Fibroblast of lung (primary cell): ENCODE measurements at regions not wholly inside any gene's neighbourhood (a gene's known extent, or its start where the extent isn't known, plus 50 kb on each side); places are given as distances from the start of the nearest gene placed in this dataset.
A peak's percentile ranks its signal among the peaks of the same experiment; 100 is the strongest.

Source experiments
- DNase-seq, 2 donors: peaks; one replicate each; pipeline versions ENCODE4 v3.0.0 to v3.0.0-alpha.2; 2010; ENCODE audit warnings: low read depth in 2 of 2
- H2AFZ ChIP-seq: 2 replicates; pipeline ENCODE4 v1.5.1; 2012; ENCODE audit warnings: low read length, control low read depth, inconsistent platforms
- H3K27ac ChIP-seq: 2 replicates; pipeline ENCODE4 v1.5.1; 2011; ENCODE audit warnings: low read length, control low read depth; ENCODE audit not compliant: insufficient read depth
- H3K27me3 ChIP-seq: 2 replicates; pipeline ENCODE4 v1.5.1; 2011; ENCODE audit warnings: mild to moderate bottlenecking, low read length; ENCODE audit not compliant: control insufficient read depth, insufficient read depth
- H3K36me3 ChIP-seq: 2 replicates; pipeline ENCODE4 v1.5.1; 2011; ENCODE audit warnings: low read length; ENCODE audit not compliant: control insufficient read depth, insufficient read depth
- H3K4me1 ChIP-seq: 2 replicates; pipeline ENCODE4 v1.5.1; 2011; ENCODE audit warnings: low read length; ENCODE audit not compliant: control insufficient read depth, insufficient read depth; ENCODE audit errors: extremely low read depth
- H3K4me2 ChIP-seq: 2 replicates; pipeline ENCODE4 v1.5.1; 2011; ENCODE audit warnings: low read length, control low read depth; ENCODE audit not compliant: insufficient read depth; ENCODE audit errors: extremely low read depth
- H3K4me3 ChIP-seq, 4 experiments: fragments of 200-600 bp in 1 of 4; sonication (generic) in 1 of 4; replicated peaks in 1 of 4; 2 replicates each; pipeline ENCODE4 v1.5.1; 2011 to 2016; ENCODE audit warnings: low read length in 4 of 4, low read depth in 3 of 4, mild to moderate bottlenecking in 3 of 4, control low read depth in 2 of 4, inconsistent platforms in 1 of 4, mixed read lengths in 1 of 4; ENCODE audit not compliant: insufficient read depth in 1 of 4; ENCODE audit errors: control extremely low read depth in 1 of 4
- H3K79me2 ChIP-seq: 2 replicates; pipeline ENCODE4 v1.5.1; 2012; ENCODE audit warnings: mild to moderate bottlenecking, low read length, inconsistent platforms; ENCODE audit not compliant: control insufficient read depth, insufficient read depth
- H3K9ac ChIP-seq: 2 replicates; pipeline ENCODE4 v1.5.1; 2011; ENCODE audit warnings: mild to moderate bottlenecking, low read length, control low read depth; ENCODE audit not compliant: insufficient read depth
- H3K9me3 ChIP-seq: 2 replicates; pipeline ENCODE4 v1.5.1; 2012; ENCODE audit warnings: low read depth, low read length; ENCODE audit not compliant: control insufficient read depth, insufficient read depth
- H4K20me1 ChIP-seq: 2 replicates; pipeline ENCODE4 v1.5.1; 2011; ENCODE audit warnings: low read length; ENCODE audit not compliant: control insufficient read depth, insufficient read depth; ENCODE audit errors: extremely low read depth
- CTCF ChIP-seq, 2 donors: IDR thresholded peaks in 1 of 2; conservative IDR thresholded peaks in 1 of 2; 1 replicate in 1 of 2; 2 replicates in 1 of 2; pipeline ENCODE4 v1.5.1; 2011 to 2012; ENCODE audit warnings: low read length in 2 of 2, control low read depth in 1 of 2, inconsistent platforms in 1 of 2, low read depth in 1 of 2, mild to moderate bottlenecking in 1 of 2
- EZH2 ChIP-seq: IDR thresholded peaks from 2 replicates; pipeline ENCODE4 v1.5.1; 2012; ENCODE audit warnings: low read length, control low read depth, mild to moderate bottlenecking; ENCODE audit errors: missing control alignments

- H3K27ac ChIP-seq, result no peak overlapping the region
- H3K9ac ChIP-seq, result no peak overlapping the region
- peaks cover 3% of the 10 kb centered on the region for H3K27me3 ChIP-seq
- no peak for DNase-seq
- H4K20me1 ChIP-seq, result no peaks in the 10 kb centered on the region
- peaks cover 4% of the 10 kb centered on the region for H3K4me1 ChIP-seq
- no peak for TF ChIP-seq CTCF (conservative IDR thresholded peaks at IDR 0.05 in 1 of 2, IDR thresholded peaks at IDR 0.05 in 1 of 2; ENCODE audit: low read depth in 1 of 2, low read length in 2 of 2)
- TF ChIP-seq EZH2, result no peak
- H3K4me2 ChIP-seq, result no peak overlapping the region
- no peak overlapping the region for H2AFZ ChIP-seq
- H3K36me3 ChIP-seq, result no peaks in the 10 kb centered on the region
- H3K79me2 ChIP-seq, result no peaks in the 10 kb centered on the region
- H3K9me3 ChIP-seq, result no peaks in the 10 kb centered on the region
- no peak overlapping the region for H3K4me3 ChIP-seq
These were observed 321.4 kb downstream of the GADD45G start for GRCh38 chr9:89926167-89926566.

GRCh38 chr9:89926691-89927220, 321.9 kb downstream of the GADD45G start:
- Histone ChIP-seq H3K9me3 (no peaks in the 10 kb centered on the region), H3K79me2 (no peaks in the 10 kb centered on the region), H3K4me3 (no peak overlapping the region), H3K9ac (no peak overlapping the region), H3K27ac (no peak overlapping the region), H3K4me1 (peaks cover 4% of the 10 kb centered on the region), H3K4me2 (no peak overlapping the region), H2AFZ (no peak overlapping the region), H3K27me3 (peaks cover 3% of the 10 kb centered on the region), H3K36me3 (no peaks in the 10 kb centered on the region), H4K20me1 (no peaks in the 10 kb centered on the region)
- DNase-seq, result peak in 1 of 2 donors; percentile 4
- TF ChIP-seq CTCF (conservative IDR thresholded peaks at IDR 0.05 in 1 of 2, IDR thresholded peaks at IDR 0.05 in 1 of 2; ENCODE audit: low read depth in 1 of 2, low read length in 2 of 2) (no peak), EZH2 (no peak)

DNA sequence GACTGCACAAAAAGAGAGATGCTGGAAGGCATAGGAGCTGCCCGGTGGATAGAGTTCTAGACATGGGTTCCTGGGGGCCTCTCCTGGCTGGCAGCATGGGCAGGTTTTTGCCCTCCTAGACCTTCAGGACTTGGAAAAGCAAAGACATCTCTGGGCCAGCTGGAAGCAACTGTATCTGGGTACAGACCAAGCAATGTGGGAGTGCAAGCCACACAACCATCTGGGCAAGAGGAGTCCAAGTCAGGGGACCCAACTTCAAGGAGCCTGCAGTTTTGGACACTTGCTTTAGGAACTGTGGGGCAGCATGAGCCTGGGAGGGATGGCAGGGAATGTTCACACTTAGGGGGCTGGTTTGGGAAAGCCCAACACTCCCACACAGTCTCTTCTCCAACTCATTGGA, 323.3 kb downstream of the GADD45G start:
- peaks cover 4% of the 10 kb centered on the region for H3K4me1 ChIP-seq
- no peak overlapping the region for H3K27ac ChIP-seq
- no peaks in the 10 kb centered on the region for H4K20me1 ChIP-seq
- H3K9me3 ChIP-seq, result no peaks in the 10 kb centered on the region
- H2AFZ ChIP-seq, result no peak overlapping the region
- no peak for TF ChIP-seq EZH2
- no peak for TF ChIP-seq CTCF (conservative IDR thresholded peaks at IDR 0.05 in 1 of 2, IDR thresholded peaks at IDR 0.05 in 1 of 2; ENCODE audit: low read depth in 1 of 2, low read length in 2 of 2)
- no peaks in the 10 kb centered on the region for H3K79me2 ChIP-seq
- peaks cover 3% of the 10 kb centered on the region for H3K27me3 ChIP-seq
- H3K9ac ChIP-seq, result no peak overlapping the region
- no peak overlapping the region for H3K4me3 ChIP-seq
- no peak overlapping the region for H3K4me2 ChIP-seq
- H3K36me3 ChIP-seq, result no peaks in the 10 kb centered on the region
- no peak for DNase-seq
